GM12891 (cell line): ENCODE measurements at regions not wholly inside any gene's neighbourhood (a gene's known extent, or its start where the extent isn't known, plus 50 kb on each side); places are given as distances from the start of the nearest gene placed in this dataset.

Source experiments
- POLR2A ChIP-seq: IDR thresholded peaks from 2 replicates; pipeline ENCODE4 v1.6.1; 2011; ENCODE audit warnings: low read depth, low read length, control low read depth
- POLR2AphosphoS5 ChIP-seq: IDR thresholded peaks from 2 replicates; pipeline ENCODE4 v1.6.1; 2011; ENCODE audit warnings: low read depth, low read length, control low read depth
- SPI1 ChIP-seq: IDR thresholded peaks from 2 replicates; pipeline ENCODE4 v1.6.1; 2011; ENCODE audit warnings: low read depth, low read length, control low read depth
- TAF1 ChIP-seq: IDR thresholded peaks from 2 replicates; pipeline ENCODE4 v1.6.1; 2011; ENCODE audit warnings: low read depth, low read length, control low read depth

GRCh38 chr18:75638223-75638775, 210.8 kb upstream of the SMIM21 start:
- TF ChIP-seq POLR2AphosphoS5 (no peak), POLR2A (no peak), TAF1 (no peak), SPI1 (no peak)
